GM12878 (cell line): ENCODE measurements at regions not wholly inside any gene's neighbourhood (a gene's known extent, or its start where the extent isn't known, plus 50 kb on each side); places are given as distances from the start of the nearest gene placed in this dataset.

ENCODE experiments used
- ATAC-seq: fragments of 200-7000 bp; cut with Tn5 transposase; 3 replicates; pipeline ENCODE4 v1.9.1; 2020; ENCODE audit warnings: mild to moderate bottlenecking, moderate library complexity
- BruUV-seq: library from RNA; stranded (reverse); fragments of 400-500 nt; replicated peaks from 2 replicates; lab custom pipeline; 2021; lab: Mats Ljungman, UMichigan
- CTCF ChIA-PET: fragments of 300-600 bp; sonication (Branson Sonifier 250); formaldehyde crosslinking; extraction: SDS; loops from one replicate; lab custom pipeline; 2021; ENCODE audit warnings: inconsistent platforms; lab: Yijun Ruan, JAX
- POLR2A ChIA-PET: fragments of 350-600 bp; formaldehyde crosslinking; extraction: SDS; loops from one replicate; lab custom pipeline; 2021; ENCODE audit warnings: inconsistent platforms; lab: Charles Lee
- RAD21 ChIA-PET: fragments of 300-600 bp; sonication (Branson Sonifier 250); formaldehyde crosslinking; loops from one replicate; lab custom pipeline; 2023; ENCODE audit warnings: antibody characterized with exemption; ENCODE audit not compliant: unreplicated experiment; lab: Charles Lee
- SMC1A ChIA-PET: fragments of 300-600 bp; sonication (Branson Sonifier 250); formaldehyde crosslinking; loops from one replicate; lab custom pipeline; 2023; ENCODE audit not compliant: unreplicated experiment, uncharacterized antibody; lab: Charles Lee
- DNase-seq: peaks from one replicate; pipeline ENCODE4 v3.0.0-alpha.2; 2011; ENCODE audit warnings: low read depth, low spot score
- FAIRE-seq: peaks from 3 replicates; lab custom pipeline; 2011; peaks lifted over from hg19 to GRCh38; lab: Jason Lieb, UNC
- H2AFZ ChIP-seq: 2 replicates; pipeline ENCODE4 v1.6.0; 2011; ENCODE audit warnings: low read depth, low read length, control low read depth; ENCODE audit not compliant: control insufficient read depth
- H3K27ac ChIP-seq: 2 replicates; pipeline ENCODE4 v1.5.1; 2011; ENCODE audit warnings: control low read depth; ENCODE audit not compliant: control insufficient read depth, insufficient read depth
- H3K27me3 ChIP-seq, 2 experiments: replicated peaks in 1 of 2; 2 replicates each; pipeline versions ENCODE4 v1.6.0 to v1.6.1; 2011; ENCODE audit warnings: low read length in 1 of 2; ENCODE audit not compliant: control insufficient read depth in 2 of 2, insufficient read depth in 2 of 2
- H3K36me3 ChIP-seq, 2 experiments: 2 replicates each; pipeline ENCODE4 v1.5.1; 2011; ENCODE audit warnings: low read length in 1 of 2; ENCODE audit not compliant: control insufficient read depth in 2 of 2, insufficient read depth in 2 of 2
- H3K4me1 ChIP-seq: 2 replicates; pipeline ENCODE4 v1.6.1; 2011; ENCODE audit warnings: mild to moderate bottlenecking, low read length, moderate library complexity, mixed read lengths; ENCODE audit not compliant: control insufficient read depth, insufficient read depth
- H3K4me2 ChIP-seq: 2 replicates; pipeline ENCODE4 v1.6.0; 2011; ENCODE audit warnings: control low read depth; ENCODE audit not compliant: control insufficient read depth, insufficient read depth
- H3K4me3 ChIP-seq: fragments of 200-600 bp; sonication (generic); 2 replicates; pipeline ENCODE4 v1.5.1; 2016
- H3K79me2 ChIP-seq: 2 replicates; pipeline ENCODE4 v1.6.0; 2011; ENCODE audit warnings: low read length; ENCODE audit not compliant: control insufficient read depth, insufficient read depth
- H3K9ac ChIP-seq: 2 replicates; pipeline ENCODE4 v1.8.0; 2011; ENCODE audit warnings: low read length, control low read depth, mixed read lengths; ENCODE audit not compliant: control insufficient read depth, insufficient read depth
- H3K9me3 ChIP-seq: replicated peaks from 3 replicates; pipeline ENCODE4 v1.5.1; 2011; ENCODE audit warnings: mild to moderate bottlenecking, low read length; ENCODE audit not compliant: control insufficient read depth, insufficient read depth
- H4K20me1 ChIP-seq: 2 replicates; pipeline ENCODE4 v1.6.0; 2011; ENCODE audit not compliant: control insufficient read depth, insufficient read depth
- ASH2L ChIP-seq: fragments of 300-600, 200-600 bp; sonication (generic); IDR thresholded peaks from 2 replicates; pipeline ENCODE4 v1.6.1; 2017; ENCODE audit warnings: low read depth, mild to moderate bottlenecking, borderline replicate concordance
- CHD2 ChIP-seq: IDR thresholded peaks from 2 replicates; pipeline ENCODE4 v1.6.1; 2011; ENCODE audit warnings: low read depth, low read length, improper control_type of control experiment, borderline replicate concordance
- CHD4 ChIP-seq: fragments of 200-600 bp; sonication (generic); IDR thresholded peaks from 2 replicates; pipeline ENCODE4 v1.6.1; 2016; ENCODE audit warnings: mild to moderate bottlenecking
- HSF1 ChIP-seq: fragments of 150-350 bp; IDR thresholded peaks from 2 replicates; pipeline ENCODE4 v1.6.1; 2014; ENCODE audit warnings: mild to moderate bottlenecking, low read depth, low read length
- JUNB ChIP-seq: IDR thresholded peaks from 2 replicates; pipeline ENCODE4 v1.6.1; 2016; ENCODE audit warnings: antibody characterized with exemption, mild to moderate bottlenecking
- KAT2A ChIP-seq: conservative IDR thresholded peaks from 2 replicates; pipeline ENCODE4 v1.6.1; 2011; ENCODE audit warnings: low read depth, low read length; ENCODE audit not compliant: control insufficient read depth
- RAD21 ChIP-seq: IDR thresholded peaks from 2 replicates; pipeline ENCODE4 v1.6.1; 2011; ENCODE audit warnings: mild to moderate bottlenecking, low read depth, low read length, moderate library complexity; ENCODE audit not compliant: insufficient read depth
- in situ Hi-C: fragments of 300-500 bp; cut with MboI; formaldehyde crosslinking; loops from 9 replicates; pipeline ENCODE4 v1.14.3; 2018; ENCODE audit warnings: mixed read lengths
- intact Hi-C: fragments of 100-400 bp; cut with micrococcal nuclease; formaldehyde crosslinking; loops from one replicate; pipeline ENCODE4 v1.14.2; 2022; ENCODE audit not compliant: unreplicated experiment

GRCh38 chr13:79112016-79112415 lies 294.0 kb downstream of the RBM26 start:
- Histone ChIP-seq H3K79me2 (no peaks in the 10 kb centered on the region), H4K20me1 (no peaks in the 10 kb centered on the region), H3K4me3 (no peak overlapping the region), H3K27me3 (no peaks in the 10 kb centered on the region), H3K9ac (no peak overlapping the region), H3K4me1 (peaks cover 3% of the 10 kb centered on the region; the same call in 1 of the 2 replicates), H2AFZ (no peak overlapping the region), H3K27ac (no peak overlapping the region), H3K4me2 (no peak overlapping the region), H3K36me3 (no peaks in the 10 kb centered on the region), H3K9me3 (no peaks in the 10 kb centered on the region)
- ChIA-PET CTCF (interaction anchor here (0.6 to 1.5 kb wide), 5 partner anchors 10 to 974 kb away, joined by 3 to 6 read pairs (median 3); no protein-coding TSS in a partner anchor), POLR2A (no interaction called here), SMC1A (interaction anchor here (1.0 to 1.9 kb wide), 5 partner anchors 10 to 55 kb away, joined by 3 to 4 read pairs (median 3); no protein-coding TSS in a partner anchor), RAD21 (no interaction called here)
- TF ChIP-seq JUNB (no peak), CHD4 (no peak), KAT2A (no peak), HSF1 (no peak), ASH2L (no peak), RAD21 (0 out of 2 replicates have a peak, but pooled peaks have one; percentile 11), CHD2 (no peak)
- ATAC-seq = no peak
- in situ Hi-C loops (no loop called here), intact Hi-C loops (no loop called here)
- BruUV-seq = no TSS peak
- FAIRE-seq = peak; percentile 7
- DNase-seq = no peak
